HG02852 (cell line): ENCODE measurements at regions not wholly inside any gene's neighbourhood (a gene's known extent, or its start where the extent isn't known, plus 50 kb on each side); places are given as distances from the start of the nearest gene placed in this dataset.

Experiments used
- ATAC-seq: cut with Tn5 transposase; IDR thresholded peaks from one replicate; pipeline ENCODE4 v1.9.1; 2021; ENCODE audit warnings: mild to moderate bottlenecking, moderate library complexity; ENCODE audit not compliant: unreplicated experiment

- ATAC-seq: no peak
These were observed 153.4 kb upstream of the CTNNA2 start for GRCh38 chr2:79359419-79359818.

DNA sequence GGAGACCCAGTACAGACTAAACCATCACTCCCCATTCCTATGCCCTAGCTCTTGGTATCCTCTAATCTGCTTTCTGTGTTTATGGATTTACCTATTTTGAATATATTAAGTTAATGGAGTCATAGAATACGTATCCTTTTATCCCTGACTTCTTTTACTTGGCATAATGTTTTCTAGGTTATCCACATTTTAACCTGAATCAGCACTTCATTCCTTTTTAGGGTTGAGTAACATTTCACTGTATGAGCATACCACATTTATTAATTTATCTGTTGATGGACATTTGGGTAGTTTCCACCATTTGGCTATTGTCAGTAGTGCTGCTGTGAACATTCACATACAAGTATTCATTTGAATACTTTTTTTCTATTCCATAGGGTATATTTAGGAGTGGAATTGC, 157.3 kb upstream of the CTNNA2 start:
- ATAC-seq: no peak

- ATAC-seq: no peak
These were observed 167.9 kb upstream of the REG3A start for GRCh38 chr2:79327460-79327859.

DNA sequence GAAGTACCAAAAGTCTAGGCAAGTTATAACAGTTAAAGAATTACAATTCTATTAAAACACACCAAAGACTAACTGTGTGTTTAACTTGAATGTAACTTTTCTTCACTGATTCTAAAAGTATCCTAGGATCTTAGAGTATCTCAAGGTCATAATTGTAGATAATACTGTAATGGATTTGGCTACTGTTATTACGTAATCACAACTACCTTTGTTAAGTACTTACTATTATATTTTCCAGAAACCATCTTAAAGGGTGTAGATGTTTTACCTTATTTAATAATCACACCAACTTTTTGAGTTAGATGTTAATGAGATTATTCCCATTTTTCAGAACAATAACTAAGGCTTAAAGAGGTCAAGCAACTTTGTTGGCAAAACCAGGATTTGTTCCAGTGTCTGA, 161.3 kb upstream of the REG3A start:
- ATAC-seq: no peak

GRCh38 chr2:79294994-79295393, 135.4 kb upstream of the REG3A start:
- ATAC-seq: no peak

- ATAC-seq: no peak
These were observed 133.4 kb upstream of the REG3A start for GRCh38 chr2:79292958-79293315.

DNA sequence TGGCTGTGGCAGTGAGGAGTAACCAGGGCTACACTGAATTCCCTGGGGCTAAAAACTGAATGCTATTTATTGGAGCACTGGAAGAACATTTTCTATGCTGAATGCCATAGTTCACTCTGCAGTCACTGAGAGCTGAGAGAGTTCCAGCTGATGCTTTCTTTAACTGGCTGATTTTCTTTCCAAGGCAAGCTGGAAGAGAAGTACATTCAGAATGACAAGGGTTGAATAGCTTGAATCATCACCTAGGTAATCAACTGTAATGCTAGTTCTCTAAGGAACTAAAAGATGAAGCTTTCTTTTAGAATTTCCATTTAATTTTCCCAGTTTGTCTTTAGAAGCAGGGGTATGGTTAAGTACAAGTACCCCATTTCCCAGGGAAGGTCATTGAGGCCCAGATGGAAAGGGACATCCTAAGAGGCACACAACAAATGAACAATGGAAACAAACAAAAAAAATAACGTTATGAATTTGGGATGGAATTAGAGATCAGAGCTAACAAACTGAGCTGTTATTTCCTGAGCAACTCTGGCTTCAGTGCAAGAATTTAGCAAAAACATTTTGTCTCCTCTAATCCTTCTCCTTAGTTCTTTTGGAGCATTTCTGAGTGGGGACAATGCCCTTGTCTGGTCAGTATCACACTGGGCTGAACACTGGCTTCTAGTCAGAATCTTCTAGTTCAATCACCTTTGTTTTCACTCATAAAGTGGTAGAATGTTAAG, 132.8 kb upstream of the REG3A start:
- no peak for ATAC-seq

DNA sequence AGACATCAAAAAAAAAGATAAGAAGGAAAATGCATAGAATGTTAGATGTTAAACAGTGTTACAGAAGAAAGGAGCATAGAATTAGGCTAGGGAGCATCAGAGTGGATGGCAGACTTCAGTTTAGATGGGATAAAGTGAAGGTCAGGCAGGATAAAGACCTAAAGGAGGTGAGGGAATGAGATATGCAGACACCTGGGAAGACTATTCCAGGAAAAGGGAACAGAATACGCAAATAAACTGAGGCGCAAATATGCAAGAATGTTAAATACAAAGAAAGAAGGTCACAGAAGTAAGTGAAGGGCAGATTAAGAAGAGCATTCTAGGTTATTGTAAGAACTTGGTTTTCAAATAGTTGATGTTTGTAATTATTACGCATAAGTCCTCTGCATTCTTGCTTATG, 116.3 kb upstream of the REG3A start:
- ATAC-seq: no peak

- no peak for ATAC-seq
These were observed 115.6 kb upstream of the REG3A start for GRCh38 chr2:79275197-79275596.

DNA sequence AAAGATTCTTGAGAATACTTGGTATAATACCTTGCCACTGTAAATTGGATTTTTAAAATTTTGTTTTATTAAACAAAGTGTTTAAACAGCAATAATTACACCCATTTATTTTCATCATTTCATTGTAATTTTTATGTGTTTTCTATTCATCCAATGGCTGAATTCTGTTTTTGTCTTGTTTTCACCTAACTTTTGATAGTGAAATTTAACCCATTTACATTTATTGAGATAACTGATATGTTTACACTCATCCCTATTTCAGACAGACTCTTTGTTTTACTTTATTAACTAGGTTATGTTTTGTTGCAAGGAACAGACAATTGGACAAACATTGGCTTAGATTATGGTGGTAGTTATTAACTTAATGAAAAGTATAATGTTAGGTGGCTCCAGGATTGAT, 113.1 kb upstream of the REG3A start:
- no peak for ATAC-seq

- no peak for ATAC-seq
These were observed 111.9 kb upstream of the REG3A start for GRCh38 chr2:79271456-79271855.

DNA sequence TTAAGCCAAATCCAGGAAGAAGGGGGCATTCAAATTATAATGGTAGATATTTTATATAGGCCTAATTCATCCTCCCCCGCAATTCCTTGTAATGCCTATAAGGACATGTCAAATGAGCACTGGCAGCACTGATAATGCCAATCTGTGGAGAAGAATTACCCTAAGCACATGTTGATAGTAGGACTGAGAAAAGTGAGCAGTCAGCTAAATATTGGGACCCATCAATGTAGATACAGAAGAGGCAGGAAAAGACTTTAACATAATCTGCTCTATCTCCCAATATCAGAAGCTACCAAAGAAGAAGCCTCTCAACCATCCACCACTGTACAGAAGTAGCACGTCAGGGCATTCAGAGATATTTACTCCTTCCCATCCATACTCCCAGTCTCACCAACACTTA, 101.3 kb upstream of the REG3A start:
- ATAC-seq: no peak

DNA sequence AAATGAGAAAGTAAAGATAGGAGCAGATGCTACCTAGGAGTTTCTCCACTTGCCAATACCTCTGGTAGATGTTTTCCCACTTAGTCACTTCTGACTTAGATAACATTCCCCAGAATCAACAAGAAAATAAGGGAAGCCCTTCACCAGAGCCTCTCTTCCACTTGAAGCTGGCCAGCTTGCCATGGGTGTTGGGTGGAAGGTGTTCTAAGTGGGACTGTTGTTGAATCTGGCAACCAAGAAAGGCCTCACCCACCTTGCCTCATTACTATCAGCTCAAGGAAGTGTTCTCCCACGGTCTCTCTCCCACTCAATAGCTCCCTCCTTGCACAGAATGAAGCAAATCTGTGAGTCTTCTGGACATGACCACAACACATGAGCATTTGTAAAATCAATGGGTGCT, 100.4 kb upstream of the REG3A start:
- no peak for ATAC-seq

DNA sequence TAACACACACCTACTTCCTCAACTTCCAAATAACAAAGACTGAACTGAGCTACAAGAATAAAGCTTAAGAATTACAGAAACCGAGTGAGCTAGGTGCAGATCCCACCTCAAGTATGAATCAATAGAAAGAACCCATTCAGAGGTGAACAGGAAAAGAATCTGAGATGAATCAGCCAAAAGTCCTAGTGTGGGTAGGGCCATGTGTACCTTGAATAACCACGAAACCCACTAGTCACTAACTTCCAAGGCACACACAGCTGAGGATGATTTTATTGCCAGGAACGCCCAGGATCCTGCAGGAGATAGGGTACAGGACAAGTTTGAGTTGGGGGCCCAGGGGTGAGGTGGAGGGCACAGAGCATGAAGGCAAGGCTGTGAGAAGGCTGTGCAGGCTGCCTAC, 99.7 kb upstream of the REG3A start:
- ATAC-seq: no peak

DNA sequence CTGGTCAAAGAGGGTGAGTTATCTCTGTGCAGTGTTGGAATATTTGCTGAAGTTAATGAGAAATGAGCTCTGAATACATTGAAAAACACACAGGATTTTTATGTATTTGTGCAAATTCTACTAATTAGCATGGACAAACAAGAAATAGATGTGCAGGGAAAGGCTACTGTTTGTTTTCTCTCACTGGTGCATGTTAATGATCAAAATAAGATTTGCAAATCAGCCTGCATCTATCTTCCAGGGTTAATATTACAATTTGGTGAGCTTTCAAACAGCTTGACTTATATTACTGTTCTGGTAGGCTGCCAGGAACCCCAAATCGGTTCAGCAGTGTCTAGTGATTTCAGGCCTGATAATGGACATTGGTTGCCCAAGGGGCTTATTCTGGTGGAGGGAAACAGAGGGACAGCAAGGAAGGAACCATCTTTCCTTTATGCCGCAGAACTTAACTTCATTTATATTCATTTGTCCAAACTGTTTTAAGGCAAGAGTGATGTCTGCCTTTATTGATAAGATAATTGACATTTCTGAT, 93.8 kb upstream of the REG3A start:
- no peak for ATAC-seq

DNA sequence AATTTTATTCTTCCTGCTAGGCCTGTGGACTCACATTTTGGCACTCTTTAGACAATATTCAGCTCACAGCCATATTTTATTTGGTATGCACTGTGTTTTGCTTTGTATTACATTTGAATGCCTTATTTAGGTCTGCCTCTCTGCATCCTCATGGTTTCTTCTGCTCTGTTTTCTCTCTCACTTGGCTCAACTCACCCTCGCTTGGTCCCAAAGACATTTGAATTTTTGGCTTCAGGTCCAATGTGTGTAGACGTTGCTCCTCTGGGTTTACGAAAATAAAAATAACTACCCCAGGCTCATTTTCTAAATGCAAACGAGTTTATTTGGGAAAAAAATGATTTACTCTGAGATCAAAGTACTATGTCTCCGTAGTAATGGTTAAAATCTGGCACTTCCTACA, 91.1 kb upstream of the REG3A start:
- no peak for ATAC-seq

GRCh38 chr2:79248776-79249175, 89.2 kb upstream of the REG3A start:
- ATAC-seq: no peak

DNA sequence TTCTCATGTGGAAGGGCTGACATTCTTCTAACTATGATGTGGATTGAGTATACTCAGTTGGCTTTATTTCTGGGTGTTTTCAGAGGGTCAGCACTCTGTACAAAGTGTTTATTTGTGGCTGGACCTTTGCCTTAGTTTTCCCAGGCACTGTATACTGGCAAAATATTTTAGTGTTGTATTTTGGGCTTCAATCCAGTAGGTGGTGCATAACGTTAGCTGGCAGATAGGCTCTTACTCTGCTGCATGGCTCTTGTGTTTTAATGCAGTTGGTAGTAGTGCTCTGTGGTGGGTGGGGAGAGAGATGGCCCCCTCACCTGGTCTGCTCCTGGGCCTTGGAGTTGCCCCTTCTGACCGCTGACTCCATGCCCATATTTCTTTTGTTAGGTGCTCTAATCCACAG, 75.6 kb upstream of the REG3A start:
- no peak for ATAC-seq

DNA sequence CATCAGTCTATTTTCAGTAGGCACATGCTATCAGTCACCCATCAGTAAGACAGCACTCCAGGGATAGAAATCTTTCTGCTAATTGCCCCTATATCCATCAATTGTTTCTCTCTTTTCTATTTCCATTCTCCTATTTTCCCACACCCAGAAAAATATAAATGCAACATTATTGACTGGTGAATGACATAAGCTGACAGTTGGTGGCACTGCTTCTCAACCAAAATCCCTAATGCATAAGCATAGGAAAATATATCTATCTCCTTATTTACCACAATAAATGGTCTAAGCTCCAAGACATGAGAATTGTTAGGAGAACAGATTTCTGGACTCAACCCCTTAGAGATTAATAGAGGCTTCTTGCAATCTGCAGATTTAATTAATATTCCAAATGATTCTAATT, 64.0 kb upstream of the REG3A start:
- ATAC-seq: no peak

DNA sequence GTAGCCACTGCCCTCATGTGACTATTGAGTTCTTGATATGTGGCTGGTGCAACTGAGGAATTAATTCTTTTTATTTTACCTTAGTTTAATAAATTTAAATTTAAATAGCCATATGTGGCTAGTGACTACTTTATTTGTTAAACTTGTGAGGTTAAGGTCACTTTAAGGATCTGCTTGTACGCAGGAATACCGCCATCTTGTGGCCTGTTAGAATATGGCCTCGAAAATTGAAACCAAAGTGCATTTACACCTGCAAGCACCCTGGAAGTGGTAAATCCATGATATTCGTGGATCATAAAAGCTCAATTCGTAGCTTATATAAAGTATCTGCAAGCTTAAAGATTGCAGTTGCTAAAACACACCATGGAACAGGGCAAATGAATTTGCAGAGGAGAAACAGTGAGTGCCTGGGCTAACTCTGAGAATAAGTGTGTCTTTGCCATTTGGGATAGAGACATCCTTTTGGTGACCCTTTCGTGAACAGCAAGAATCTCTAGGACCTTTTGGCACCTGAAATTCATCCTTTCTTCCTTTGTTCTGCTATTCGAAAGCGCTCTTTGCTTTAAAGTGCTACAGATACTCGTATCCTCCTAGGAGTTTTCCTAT, 59.9 kb upstream of the REG3A start:
- peak; percentile 69 for ATAC-seq

DNA sequence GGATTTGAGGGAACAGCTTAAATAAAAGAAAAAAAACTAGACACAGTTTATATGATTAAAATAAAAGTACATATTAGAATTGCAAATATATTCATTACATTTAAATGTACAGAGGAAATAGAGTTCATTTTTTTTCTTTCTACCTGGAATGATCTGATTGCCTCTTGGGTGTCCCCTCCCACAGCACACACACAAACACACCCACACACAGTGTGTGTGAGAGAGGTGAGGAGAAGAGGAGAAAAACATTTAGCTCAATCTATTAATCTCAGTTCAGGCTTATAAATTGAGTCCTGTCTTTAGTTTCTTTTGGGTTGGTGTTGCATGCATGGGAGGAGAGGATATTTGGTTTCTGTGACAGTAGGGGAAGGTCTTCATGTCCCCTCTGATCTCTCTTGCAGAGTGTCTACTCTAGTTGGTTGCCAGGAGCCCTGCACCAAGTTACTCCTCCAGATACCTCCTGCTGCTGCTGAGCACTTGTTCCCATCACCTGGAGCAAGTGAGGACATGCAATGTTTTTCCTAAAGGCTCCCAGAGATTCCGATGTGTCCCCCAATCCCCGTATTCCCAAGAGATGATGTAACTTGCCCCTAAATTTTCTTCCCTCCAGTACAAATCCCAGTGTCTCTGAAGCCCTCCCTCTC, 50.8 kb upstream of the REG3A start:
- ATAC-seq: no peak
